Type B pancreatic cell (in vitro differentiated cells): ENCODE measurements at regions not wholly inside any gene's neighbourhood (a gene's known extent, or its start where the extent isn't known, plus 50 kb on each side); places are given as distances from the start of the nearest gene placed in this dataset.
"Not testable (repeated sequence)": the region's sequence is repeated elsewhere in the genome, so short reads cannot be mapped to it uniquely, and the experiment has no call there.

ENCODE experiments used
- DNase-seq: peaks from one replicate; pipeline ENCODE4 v3.0.0; 2021; ENCODE audit warnings: mixed read lengths; ENCODE audit not compliant: unreplicated experiment; ENCODE audit errors: extremely low spot score
- H3K27ac Mint-ChIP-seq: 2 replicates; pipeline ENCODE4 v1.8.0; 2021; ENCODE audit warnings: mild to moderate bottlenecking, mixed read lengths
- H3K27me3 Mint-ChIP-seq: 2 replicates; pipeline ENCODE4 v1.8.0; 2021; ENCODE audit warnings: mixed read lengths
- H3K36me3 Mint-ChIP-seq: 2 replicates; pipeline ENCODE4 v1.8.0; 2021; ENCODE audit warnings: mixed read lengths
- H3K4me1 Mint-ChIP-seq: one replicate; pipeline ENCODE4 v1.8.0; 2021; ENCODE audit warnings: mixed read lengths; ENCODE audit not compliant: unreplicated experiment
- H3K4me3 Mint-ChIP-seq: 2 replicates; pipeline ENCODE4 v1.8.0; 2021; ENCODE audit warnings: mild to moderate bottlenecking, mixed read lengths
- H3K9me3 Mint-ChIP-seq: 2 replicates; pipeline ENCODE4 v1.8.0; 2021; ENCODE audit warnings: mixed read lengths
- TF ChIP-seq, protein P1 (sequence below): fragments of 200-600 bp; sonication (generic); conservative IDR thresholded peaks from 2 replicates; pipeline ENCODE4 v1.5.0; 2021; ENCODE audit warnings: antibody characterized with exemption, mild to moderate bottlenecking

- H3K9me3 Mint-ChIP-seq: no peaks in the 10 kb centered on the region
- peaks cover 61% of the 10 kb centered on the region for H3K27me3 Mint-ChIP-seq
- H3K4me1 Mint-ChIP-seq: no peaks in the 10 kb centered on the region
- H3K27ac Mint-ChIP-seq: no peak overlapping the region
- no peaks in the 10 kb centered on the region for H3K36me3 Mint-ChIP-seq
- no peak overlapping the region for H3K4me3 Mint-ChIP-seq
- DNase-seq: no peak
- TF ChIP-seq, protein P1, sequence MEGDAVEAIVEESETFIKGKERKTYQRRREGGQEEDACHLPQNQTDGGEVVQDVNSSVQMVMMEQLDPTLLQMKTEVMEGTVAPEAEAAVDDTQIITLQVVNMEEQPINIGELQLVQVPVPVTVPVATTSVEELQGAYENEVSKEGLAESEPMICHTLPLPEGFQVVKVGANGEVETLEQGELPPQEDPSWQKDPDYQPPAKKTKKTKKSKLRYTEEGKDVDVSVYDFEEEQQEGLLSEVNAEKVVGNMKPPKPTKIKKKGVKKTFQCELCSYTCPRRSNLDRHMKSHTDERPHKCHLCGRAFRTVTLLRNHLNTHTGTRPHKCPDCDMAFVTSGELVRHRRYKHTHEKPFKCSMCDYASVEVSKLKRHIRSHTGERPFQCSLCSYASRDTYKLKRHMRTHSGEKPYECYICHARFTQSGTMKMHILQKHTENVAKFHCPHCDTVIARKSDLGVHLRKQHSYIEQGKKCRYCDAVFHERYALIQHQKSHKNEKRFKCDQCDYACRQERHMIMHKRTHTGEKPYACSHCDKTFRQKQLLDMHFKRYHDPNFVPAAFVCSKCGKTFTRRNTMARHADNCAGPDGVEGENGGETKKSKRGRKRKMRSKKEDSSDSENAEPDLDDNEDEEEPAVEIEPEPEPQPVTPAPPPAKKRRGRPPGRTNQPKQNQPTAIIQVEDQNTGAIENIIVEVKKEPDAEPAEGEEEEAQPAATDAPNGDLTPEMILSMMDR: no peak
Measured at GRCh38 chr19:32063601-32064000, 281.8 kb upstream of the ZNF507 start.

DNA sequence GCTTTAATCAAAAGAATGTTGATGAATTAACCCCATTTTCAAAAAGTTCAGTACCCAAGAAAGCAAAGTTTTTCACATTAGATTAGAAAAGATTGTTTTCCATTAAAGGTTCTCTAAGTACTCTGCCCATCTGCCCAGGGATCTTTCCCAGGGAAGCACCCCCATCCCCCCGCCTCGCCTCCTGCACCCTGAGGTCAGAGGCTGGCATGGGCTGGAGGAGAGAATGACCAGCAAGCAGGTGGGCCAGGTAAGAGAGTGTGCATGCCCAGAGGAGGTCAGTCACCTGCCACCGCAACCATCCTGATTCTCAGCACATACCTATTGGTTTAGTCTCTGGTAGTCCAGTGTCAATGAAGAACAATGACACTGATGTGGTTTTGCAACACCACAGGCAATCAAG is 279.4 kb upstream of the ZNF507 start:
- Mint-ChIP-seq H3K27me3 (peaks cover 62% of the 10 kb centered on the region), H3K4me3 (no peak overlapping the region), H3K36me3 (no peaks in the 10 kb centered on the region), H3K9me3 (no peaks in the 10 kb centered on the region), H3K27ac (no peak overlapping the region), H3K4me1 (peaks cover 5% of the 10 kb centered on the region)
- DNase-seq: no peak
- TF ChIP-seq, protein P1: no peak

DNA sequence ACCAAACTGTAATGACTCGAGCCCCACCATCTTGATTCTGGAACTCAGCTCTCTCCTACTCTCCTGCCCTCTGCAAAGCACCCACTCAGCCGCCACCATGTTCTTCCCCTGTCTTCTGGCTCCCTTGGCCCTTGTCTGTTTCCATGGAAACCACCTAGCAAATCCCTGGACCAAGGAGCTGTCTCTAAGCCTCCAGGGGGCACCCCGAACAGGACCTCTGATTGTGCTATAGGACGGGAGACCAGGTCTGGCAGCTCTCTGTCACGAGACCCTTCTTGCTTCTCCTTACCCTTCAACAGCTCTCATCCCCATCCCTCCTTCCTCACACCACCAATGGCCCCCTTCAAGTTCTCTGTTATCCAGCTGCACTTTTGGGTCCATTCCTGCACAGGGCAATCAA is 277.7 kb upstream of the ZNF507 start:
- Mint-ChIP-seq H3K4me1 (peaks cover 5% of the 10 kb centered on the region), H3K27me3 (peaks cover 58% of the 10 kb centered on the region), H3K9me3 (no peaks in the 10 kb centered on the region), H3K36me3 (no peaks in the 10 kb centered on the region), H3K4me3 (no peak overlapping the region), H3K27ac (no peak overlapping the region)
- no peak for DNase-seq
- TF ChIP-seq, protein P1: no peak

DNA sequence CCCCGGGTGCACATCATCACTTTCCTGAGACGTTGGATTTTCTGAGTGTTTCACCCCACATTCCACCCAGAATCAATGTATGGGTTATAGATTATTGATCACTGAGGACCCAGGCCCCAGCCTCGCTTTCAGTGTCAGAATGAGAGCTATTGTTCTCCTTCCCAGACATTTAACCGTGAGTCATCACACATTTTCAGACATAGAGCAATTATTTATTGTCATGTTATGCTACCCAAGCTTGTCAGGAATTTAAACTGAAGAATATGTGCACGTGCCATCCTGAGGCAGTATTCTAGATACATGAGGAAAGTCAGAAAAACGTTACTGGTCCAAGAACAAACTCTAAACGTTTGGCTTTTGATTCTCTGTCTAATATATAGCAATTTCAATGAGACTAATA is 276.6 kb upstream of the ZNF507 start:
- Mint-ChIP-seq H3K27ac (no peak overlapping the region), H3K9me3 (no peaks in the 10 kb centered on the region), H3K27me3 (peaks cover 58% of the 10 kb centered on the region), H3K4me3 (no peak overlapping the region), H3K4me1 (peaks cover 5% of the 10 kb centered on the region), H3K36me3 (no peaks in the 10 kb centered on the region)
- TF ChIP-seq, protein P1: no peak
- no peak for DNase-seq

DNA sequence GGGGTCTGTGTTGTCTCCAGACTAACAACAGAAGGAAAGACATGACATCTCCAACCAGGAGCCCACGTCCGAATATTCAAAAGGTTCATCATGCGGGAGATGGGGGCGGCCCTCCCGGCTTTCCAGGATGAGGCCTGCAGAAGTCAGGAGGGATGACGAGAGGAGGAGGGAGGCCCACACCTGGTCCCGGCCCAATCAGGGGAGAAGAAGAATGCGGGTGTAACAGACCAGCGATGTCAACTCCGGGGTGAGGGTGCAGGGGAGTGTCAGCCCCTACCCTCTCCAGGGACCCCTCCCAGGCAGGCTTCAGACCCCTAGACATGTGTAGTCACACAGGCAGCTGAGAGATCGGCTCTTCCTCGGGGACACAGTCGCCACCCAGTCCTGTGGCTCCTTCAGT is 275.3 kb upstream of the ZNF507 start:
- Mint-ChIP-seq H3K4me1 (peaks cover 5% of the 10 kb centered on the region), H3K27ac (no peak overlapping the region), H3K36me3 (no peaks in the 10 kb centered on the region), H3K9me3 (no peaks in the 10 kb centered on the region), H3K4me3 (no peak overlapping the region), H3K27me3 (peaks cover 56% of the 10 kb centered on the region)
- DNase-seq: no peak
- TF ChIP-seq, protein P1: no peak

DNA sequence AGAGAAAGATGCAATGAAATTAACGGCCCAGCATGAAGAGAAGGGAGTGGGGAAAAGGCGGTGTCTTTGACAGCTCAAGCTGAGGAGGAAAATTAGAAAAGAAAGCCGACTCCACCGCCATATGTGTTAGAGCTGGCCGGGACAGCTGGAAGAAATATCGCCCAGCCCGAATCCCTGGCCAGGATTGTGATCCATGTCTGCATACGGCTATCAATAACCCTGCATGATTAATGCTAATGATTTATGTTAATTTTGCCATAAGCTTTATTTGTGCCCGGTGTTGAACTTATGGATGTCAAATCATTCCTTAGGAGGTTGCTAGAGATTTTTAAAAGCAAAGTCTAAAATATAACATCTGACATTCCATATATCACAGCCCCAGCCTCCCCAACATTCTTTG is 263.4 kb upstream of the ZNF507 start:
- no peak overlapping the region for H3K4me3 Mint-ChIP-seq
- H3K27me3 Mint-ChIP-seq: peaks cover 28% of the 10 kb centered on the region
- H3K27ac Mint-ChIP-seq: no peak overlapping the region
- peaks cover 4% of the 10 kb centered on the region for H3K4me1 Mint-ChIP-seq
- no peak for DNase-seq
- H3K36me3 Mint-ChIP-seq: no peaks in the 10 kb centered on the region
- peaks cover 5% of the 10 kb centered on the region for H3K9me3 Mint-ChIP-seq
- TF ChIP-seq, protein P1: no peak

DNA sequence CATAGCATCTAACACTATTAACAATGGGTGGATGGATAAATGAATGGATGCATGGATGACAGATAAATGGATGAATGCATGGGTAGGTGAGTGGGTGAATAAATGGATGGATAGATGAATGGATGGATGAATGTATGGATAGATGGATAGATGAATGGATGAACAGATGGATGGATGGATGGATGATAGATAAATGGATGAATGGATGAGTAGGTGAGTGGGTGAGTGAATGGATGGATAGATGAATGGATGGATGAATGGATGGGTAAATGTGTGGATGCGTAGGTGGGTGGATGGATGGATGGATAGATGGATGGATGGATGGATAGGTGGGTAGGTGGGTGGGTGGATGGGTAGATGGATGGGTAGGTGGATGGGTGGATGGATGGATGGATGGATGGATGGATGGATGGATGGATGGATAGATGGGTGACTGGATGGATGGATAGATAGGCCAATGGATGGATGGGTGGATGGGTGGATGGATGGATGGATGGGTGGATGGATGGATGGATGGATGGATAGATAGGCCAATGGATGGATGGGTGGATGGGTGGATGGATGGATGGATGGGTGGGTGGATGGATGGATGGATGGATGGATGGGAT is 260.6 kb upstream of the ZNF507 start:
- H3K9me3 Mint-ChIP-seq, H3K27ac Mint-ChIP-seq, DNase-seq, H3K36me3 Mint-ChIP-seq, H3K4me3 Mint-ChIP-seq, H3K4me1 Mint-ChIP-seq: not testable (repeated sequence)
- H3K27me3 Mint-ChIP-seq: peaks cover 32% of the 10 kb centered on the region
